Activated T-helper 1 cell treated with anti-CD3 and anti-CD28 coated beads, Interleukin-2, amount 50 U/mL, for 16 hours (primary cell): ENCODE measurements at regions not wholly inside any gene's neighbourhood (a gene's known extent, or its start where the extent isn't known, plus 50 kb on each side); places are given as distances from the start of the nearest gene placed in this dataset.
"Not testable (repeated sequence)": the region's sequence is repeated elsewhere in the genome, so short reads cannot be mapped to it uniquely, and the experiment has no call there.

Source experiments
- DNase-seq, 2 donors: peaks; one replicate each; pipeline ENCODE4 v3.0.0-alpha.2; 2020; ENCODE audit warnings: low read depth in 1 of 2, low spot score in 1 of 2

GRCh38 chr2:234203135-234203984 is 152.9 kb downstream of the SPP2 start:
- DNase-seq = no peak

GRCh38 chr2:234202601-234203000 is 152.1 kb downstream of the SPP2 start:
- no peak for DNase-seq

GRCh38 chr2:234199996-234200395 is 149.5 kb downstream of the SPP2 start:
- no peak for DNase-seq

- no peak for DNase-seq
Observed at GRCh38 chr2:234198976-234199375, 148.5 kb downstream of the SPP2 start.

GRCh38 chr2:234195516-234195915 is 145.0 kb downstream of the SPP2 start:
- no peak for DNase-seq

GRCh38 chr2:234193977-234194563 is 143.6 kb downstream of the SPP2 start:
- no peak for DNase-seq

GRCh38 chr2:234191819-234192407 is 141.4 kb downstream of the SPP2 start:
- no peak for DNase-seq

GRCh38 chr2:234189786-234190300 is 139.3 kb downstream of the SPP2 start:
- DNase-seq = no peak

- no peak for DNase-seq
Observed at GRCh38 chr2:234189230-234189629, 138.7 kb downstream of the SPP2 start.

GRCh38 chr2:234187646-234188174 is 137.2 kb downstream of the SPP2 start:
- DNase-seq = no peak

GRCh38 chr2:234181121-234181520 is 130.6 kb downstream of the SPP2 start:
- DNase-seq = no peak

- no peak for DNase-seq
Observed at GRCh38 chr2:234179031-234179363, 128.5 kb downstream of the SPP2 start.

GRCh38 chr2:234178330-234179030 is 128.0 kb downstream of the SPP2 start:
- DNase-seq = no peak

GRCh38 chr2:234175649-234176048 is 125.1 kb downstream of the SPP2 start:
- no peak for DNase-seq

GRCh38 chr2:234174742-234175141 is 124.2 kb downstream of the SPP2 start:
- no peak for DNase-seq

GRCh38 chr2:234172532-234172931 is 122.0 kb downstream of the SPP2 start:
- no peak for DNase-seq

GRCh38 chr2:234172066-234172465 is 121.6 kb downstream of the SPP2 start:
- DNase-seq = no peak

GRCh38 chr2:234171666-234172065 is 121.2 kb downstream of the SPP2 start:
- DNase-seq = no peak

- DNase-seq = no peak
Observed at GRCh38 chr2:234169674-234170073, 119.2 kb downstream of the SPP2 start.

GRCh38 chr2:234168605-234169570 is 118.4 kb downstream of the SPP2 start:
- DNase-seq = not testable (repeated sequence)
